ENCODE measurements at regions not wholly inside any gene's neighbourhood (a gene's known extent, or its start where the extent isn't known, plus 50 kb on each side); places are given as distances from the start of the nearest gene placed in this dataset.

GRCh38 chr13:50205581-50205980, 190.3 kb downstream of the KCNRG start:
- no peak for TF ChIP-seq CTCF (IDR thresholded peaks at IDR 0.05; ENCODE audit: low read depth, low read length)
- TF ChIP-seq POLR2A (IDR thresholded peaks at IDR 0.05; ENCODE audit: extremely low read depth, insufficient read length), result no peak
